Ectodermal cell (in vitro differentiated cells): ENCODE measurements at regions not wholly inside any gene's neighbourhood (a gene's known extent, or its start where the extent isn't known, plus 50 kb on each side); places are given as distances from the start of the nearest gene placed in this dataset.
"Not testable (repeated sequence)": the region's sequence is repeated elsewhere in the genome, so short reads cannot be mapped to it uniquely, and the experiment has no call there.

Experiments
- H3K27ac ChIP-seq: 2 replicates; pipeline ENCODE4 v1.7.0; 2013; ENCODE audit warnings: mild to moderate bottlenecking, low read depth, low read length; ENCODE audit not compliant: insufficient read depth, poor library complexity, severe bottlenecking
- H3K27me3 ChIP-seq: 2 replicates; pipeline ENCODE4 v1.7.0; 2013; ENCODE audit warnings: mild to moderate bottlenecking, low read length; ENCODE audit not compliant: insufficient read depth, control insufficient read depth, poor library complexity, severe bottlenecking
- H3K36me3 ChIP-seq: one replicate; pipeline ENCODE4 v1.7.0; 2013; ENCODE audit warnings: low read length; ENCODE audit not compliant: control insufficient read depth, insufficient read depth
- H3K4me1 ChIP-seq: one replicate; pipeline ENCODE4 v1.7.0; 2013; ENCODE audit warnings: low read length; ENCODE audit not compliant: control insufficient read depth, insufficient read depth
- H3K4me3 ChIP-seq: 2 replicates; pipeline ENCODE4 v1.7.0; 2013; ENCODE audit warnings: low read depth, low read length, control low read depth; ENCODE audit not compliant: insufficient read depth
- H3K9me3 ChIP-seq: 2 replicates; pipeline ENCODE4 v1.7.0; 2013; ENCODE audit warnings: mild to moderate bottlenecking, low read length, moderate library complexity; ENCODE audit not compliant: control insufficient read depth
- WGBS, 2 experiments: methylation state at CpG; one replicate each; pipeline ENCODE4 v1.1.7; 2013; ENCODE audit warnings: missing lambda C conversion rate in 2 of 2; 5-methylcytosine and 5-hydroxymethylcytosine counted together

- Histone ChIP-seq H3K4me3 (no peak overlapping the region), H3K27me3 (no peaks in the 10 kb centered on the region), H3K9me3 (no peaks in the 10 kb centered on the region), H3K4me1 (no peaks in the 10 kb centered on the region), H3K36me3 (no peaks in the 10 kb centered on the region), H3K27ac (no peak overlapping the region)
- 95 to 97% methylated on average over 2 to 3 of the region's 3 CpGs for WGBS, 2 experiments
These were observed 447.5 kb downstream of the BUD13 start for GRCh38 chr11:116325247-116325646.

DNA sequence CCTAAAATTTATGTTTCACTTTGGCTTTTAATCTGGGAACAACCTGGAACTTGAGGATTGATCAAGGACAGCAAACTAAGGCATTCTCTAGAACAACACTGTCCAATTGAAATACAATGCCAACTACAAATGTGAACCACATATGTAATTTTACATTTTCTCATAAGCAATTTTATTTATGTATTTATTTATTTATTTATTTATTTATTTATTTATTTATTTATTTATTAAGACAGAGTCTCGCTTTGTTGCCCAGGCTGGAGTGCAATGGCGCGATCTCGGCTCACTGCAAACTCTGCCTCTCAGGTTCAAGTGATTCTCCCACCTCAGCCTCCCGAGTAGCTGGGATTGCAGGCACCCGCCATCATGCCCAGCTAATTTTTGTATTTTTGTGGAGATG is 448.7 kb downstream of the BUD13 start:
- H3K27me3 ChIP-seq, H3K27ac ChIP-seq, H3K4me1 ChIP-seq, H3K36me3 ChIP-seq, H3K9me3 ChIP-seq, H3K4me3 ChIP-seq: not testable (repeated sequence)
- WGBS, 2 experiments: 95 to 96% methylated on average over 5 to 6 of the region's 6 CpGs

- 25 to 33% methylated on average over 2 to 3 of the region's 3 CpGs for WGBS, 2 experiments
- Histone ChIP-seq H3K4me1 (no peaks in the 10 kb centered on the region), H3K27ac (no peak overlapping the region), H3K9me3 (no peaks in the 10 kb centered on the region), H3K27me3 (no peaks in the 10 kb centered on the region), H3K36me3 (no peaks in the 10 kb centered on the region), H3K4me3 (no peak overlapping the region)
These were observed 455.6 kb downstream of the BUD13 start for GRCh38 chr11:116317212-116317611.

GRCh38 chr11:116314006-116314405 is 458.8 kb downstream of the BUD13 start:
- Histone ChIP-seq H3K9me3 (no peaks in the 10 kb centered on the region), H3K4me1 (no peaks in the 10 kb centered on the region), H3K36me3 (no peaks in the 10 kb centered on the region), H3K27me3 (no peaks in the 10 kb centered on the region), H3K4me3 (no peak overlapping the region), H3K27ac (no peak overlapping the region)

- no peaks in the 10 kb centered on the region for H3K36me3 ChIP-seq
- no peaks in the 10 kb centered on the region for H3K9me3 ChIP-seq
- H3K4me1 ChIP-seq: no peaks in the 10 kb centered on the region
- H3K27me3 ChIP-seq: no peaks in the 10 kb centered on the region
- no peak overlapping the region for H3K4me3 ChIP-seq
- no peak overlapping the region for H3K27ac ChIP-seq
- WGBS, 2 experiments: 84 to 86% methylated on average over 15 of the region's 15 CpGs
These were observed 460.0 kb downstream of the BUD13 start for GRCh38 chr11:116312570-116313391.

DNA sequence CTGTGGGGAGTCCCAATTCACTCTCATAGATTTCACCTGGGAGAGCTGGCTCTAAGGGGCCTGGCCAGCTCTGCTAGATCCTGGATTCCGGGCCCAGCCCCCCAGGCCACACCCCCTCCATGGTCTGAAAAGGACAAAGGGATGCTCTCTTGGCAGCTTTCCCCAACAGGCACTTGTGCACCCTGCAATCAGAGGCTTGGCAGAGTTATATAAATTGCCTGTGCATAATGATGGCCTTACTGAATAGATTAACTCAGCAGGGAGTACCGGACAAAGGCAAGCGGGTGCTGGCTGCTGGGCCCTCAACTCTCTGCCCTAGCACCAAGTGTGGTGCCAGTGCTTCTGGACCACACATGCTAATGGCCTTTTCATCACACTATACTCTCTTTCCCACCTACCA is 461.6 kb downstream of the BUD13 start:
- H3K9me3 ChIP-seq: no peaks in the 10 kb centered on the region
- WGBS, 2 experiments: 76 to 77% methylated on average over 3 of the region's 3 CpGs
- no peak overlapping the region for H3K27ac ChIP-seq
- H3K4me1 ChIP-seq: no peaks in the 10 kb centered on the region
- no peaks in the 10 kb centered on the region for H3K36me3 ChIP-seq
- no peaks in the 10 kb centered on the region for H3K27me3 ChIP-seq
- H3K4me3 ChIP-seq: no peak overlapping the region

DNA sequence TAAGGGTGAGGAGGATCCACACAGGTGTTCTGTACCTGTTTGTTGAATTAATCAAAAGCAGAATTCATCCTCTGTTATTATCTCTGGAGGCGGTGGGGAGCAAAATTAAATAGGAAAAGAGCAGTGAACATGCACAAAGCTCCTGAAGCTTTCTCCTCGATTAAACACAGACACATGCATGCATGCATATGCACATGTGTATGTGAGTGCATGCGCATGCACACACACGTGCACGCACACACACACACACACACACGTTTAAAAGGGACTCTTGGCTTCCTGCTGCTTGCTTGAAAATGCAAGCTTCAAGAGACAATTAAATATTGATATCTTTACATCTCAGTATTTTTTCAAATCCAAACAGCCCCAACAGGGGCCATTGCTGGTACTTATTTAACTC is 462.1 kb downstream of the BUD13 start:
- 83 to 87% methylated on average over 6 of the region's 6 CpGs for WGBS, 2 experiments
- no peak overlapping the region for H3K27ac ChIP-seq

GRCh38 chr11:116310226-116310625 is 462.6 kb downstream of the BUD13 start:
- 92 to 94% methylated on average over 8 of the region's 8 CpGs for WGBS, 2 experiments
- Histone ChIP-seq H3K27ac (no peak overlapping the region), H3K9me3 (no peaks in the 10 kb centered on the region), H3K4me1 (no peaks in the 10 kb centered on the region), H3K4me3 (no peak overlapping the region), H3K27me3 (no peaks in the 10 kb centered on the region), H3K36me3 (no peaks in the 10 kb centered on the region)

More for the DNA sequence above, 462.1 kb downstream of the BUD13 start:
- Histone ChIP-seq H3K27me3 (no peaks in the 10 kb centered on the region), H3K9me3 (no peaks in the 10 kb centered on the region), H3K36me3 (no peaks in the 10 kb centered on the region), H3K4me1 (no peaks in the 10 kb centered on the region), H3K4me3 (no peak overlapping the region)

DNA sequence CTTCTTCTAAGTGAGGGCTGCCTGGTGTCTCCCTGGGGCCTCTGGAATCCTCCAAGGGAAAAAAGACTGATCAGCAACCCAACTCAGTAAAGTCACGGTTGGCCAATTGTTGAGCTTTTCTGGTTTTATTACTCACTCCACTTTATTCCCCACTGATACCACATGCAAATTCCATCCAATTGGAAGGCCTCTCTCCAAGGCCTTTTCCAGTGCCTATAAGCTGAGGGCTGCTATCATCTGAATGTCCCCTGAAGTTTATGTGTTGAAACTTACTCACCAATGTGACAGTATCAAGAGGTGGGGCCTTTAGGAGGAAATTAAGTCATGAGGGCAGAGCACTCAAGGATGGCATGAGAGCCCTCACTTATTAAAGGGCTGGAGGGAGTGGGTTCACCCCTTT is 463.3 kb downstream of the BUD13 start:
- Histone ChIP-seq H3K4me1 (no peaks in the 10 kb centered on the region), H3K36me3 (no peaks in the 10 kb centered on the region), H3K4me3 (no peak overlapping the region), H3K27me3 (no peaks in the 10 kb centered on the region), H3K27ac (no peak overlapping the region), H3K9me3 (no peaks in the 10 kb centered on the region)
- 89 to 90% methylated on average over 1 of the region's 1 CpG for WGBS, 2 experiments

GRCh38 chr11:116302756-116303155 is 470.0 kb downstream of the BUD13 start:
- H3K9me3 ChIP-seq: no peaks in the 10 kb centered on the region
- WGBS, 2 experiments: 100% methylated on average over 1 of the region's 1 CpG; no CpG with 5 or more reads in 1 of the 2 experiments
- H3K4me1 ChIP-seq: no peaks in the 10 kb centered on the region
- no peak overlapping the region for H3K4me3 ChIP-seq
- H3K27ac ChIP-seq: no peak overlapping the region
- H3K27me3 ChIP-seq: no peaks in the 10 kb centered on the region
- H3K36me3 ChIP-seq: no peaks in the 10 kb centered on the region
